SH-SY5Y (cell line): ENCODE measurements at regions not wholly inside any gene's neighbourhood (a gene's known extent, or its start where the extent isn't known, plus 50 kb on each side); places are given as distances from the start of the nearest gene placed in this dataset.

ENCODE experiments used
- GATA2 ChIP-seq: IDR thresholded peaks from 2 replicates; pipeline ENCODE4 v1.6.1; 2011; ENCODE audit warnings: mild to moderate bottlenecking, low read depth, low read length
- GATA3 ChIP-seq: IDR thresholded peaks from 2 replicates; pipeline ENCODE4 v1.6.1; 2011; ENCODE audit warnings: low read depth, mild to moderate bottlenecking, low read length, moderate library complexity

GRCh38 chr18:37698508-37699040 lies 133.0 kb upstream of the CELF4 start:
- no peak for TF ChIP-seq GATA2
- no peak for TF ChIP-seq GATA3
